ENCODE measurements at regions not wholly inside any gene's neighbourhood (a gene's known extent, or its start where the extent isn't known, plus 50 kb on each side); places are given as distances from the start of the nearest gene placed in this dataset.

- TF ChIP-seq POLR2A (IDR thresholded peaks at IDR 0.05) (no peak), CTCF (IDR thresholded peaks at IDR 0.05 in 8 of 11, conservative IDR thresholded peaks at IDR 0.05 in 3 of 11) (no peak)
Observed at GRCh38 chr20:55424476-55424875, 580.8 kb downstream of the CBLN4 start.

All from spleen (tissue), 7 donors.